SW480 (cell line): ENCODE measurements at regions not wholly inside any gene's neighbourhood (a gene's known extent, or its start where the extent isn't known, plus 50 kb on each side); places are given as distances from the start of the nearest gene placed in this dataset.
"Not testable (repeated sequence)": the region's sequence is repeated elsewhere in the genome, so short reads cannot be mapped to it uniquely, and the experiment has no call there.

ENCODE experiments used
- DNase-seq: peaks from one replicate; pipeline ENCODE4 v3.0.0-alpha.2; 2016; ENCODE audit warnings: low spot score

- DNase-seq: no peak
Measured at GRCh38 chr3:43236008-43236407, 50.3 kb upstream of the SNRK start.

- DNase-seq: no peak
Measured at GRCh38 chr3:43233062-43233461, 53.3 kb upstream of the SNRK start.

- no peak for DNase-seq
Measured at GRCh38 chr3:43231276-43232000, 54.9 kb upstream of the SNRK start.

- DNase-seq: not testable (repeated sequence)
Measured at GRCh38 chr3:43229865-43230264, 56.5 kb upstream of the SNRK start.

- not testable (repeated sequence) for DNase-seq
Measured at GRCh38 chr3:43227685-43228084, 58.7 kb upstream of the SNRK start.

- DNase-seq: no peak
Measured at GRCh38 chr3:43224405-43225073, 61.8 kb upstream of the SNRK start.

GRCh38 chr3:43223670-43224364 is 62.5 kb upstream of the SNRK start:
- no peak for DNase-seq

- no peak for DNase-seq
Measured at GRCh38 chr3:43222590-43222989, 63.8 kb upstream of the SNRK start.

- no peak for DNase-seq
Measured at GRCh38 chr3:43221076-43221475, 65.3 kb upstream of the SNRK start.

GRCh38 chr3:43219616-43220015 is 66.7 kb upstream of the SNRK start:
- no peak for DNase-seq

GRCh38 chr3:43218921-43219320 is 67.4 kb upstream of the SNRK start:
- no peak for DNase-seq

GRCh38 chr3:43218156-43218555 is 68.2 kb upstream of the SNRK start:
- DNase-seq: no peak

- no peak for DNase-seq
Measured at GRCh38 chr3:43217633-43218032, 68.7 kb upstream of the SNRK start.

GRCh38 chr3:43217206-43217605 is 69.1 kb upstream of the SNRK start:
- DNase-seq: no peak

GRCh38 chr3:43215663-43216275 is 70.6 kb upstream of the SNRK start:
- no peak for DNase-seq

- no peak for DNase-seq
Measured at GRCh38 chr3:43215138-43215537, 71.2 kb upstream of the SNRK start.

GRCh38 chr3:43214616-43215015 is 71.7 kb upstream of the SNRK start:
- peak; percentile 50 for DNase-seq

- peak; percentile 61 for DNase-seq
Measured at GRCh38 chr3:43213631-43214030, 72.7 kb upstream of the SNRK start.

- no peak for DNase-seq
Measured at GRCh38 chr3:43212914-43213611, 73.3 kb upstream of the SNRK start.

- DNase-seq: no peak
Measured at GRCh38 chr3:43211681-43212080, 74.7 kb upstream of the SNRK start.

- no peak for DNase-seq
Measured at GRCh38 chr3:43210049-43211027, 76.0 kb upstream of the SNRK start.
